ENCODE measurements at regions not wholly inside any gene's neighbourhood (a gene's known extent, or its start where the extent isn't known, plus 50 kb on each side); places are given as distances from the start of the nearest gene placed in this dataset.

DNA sequence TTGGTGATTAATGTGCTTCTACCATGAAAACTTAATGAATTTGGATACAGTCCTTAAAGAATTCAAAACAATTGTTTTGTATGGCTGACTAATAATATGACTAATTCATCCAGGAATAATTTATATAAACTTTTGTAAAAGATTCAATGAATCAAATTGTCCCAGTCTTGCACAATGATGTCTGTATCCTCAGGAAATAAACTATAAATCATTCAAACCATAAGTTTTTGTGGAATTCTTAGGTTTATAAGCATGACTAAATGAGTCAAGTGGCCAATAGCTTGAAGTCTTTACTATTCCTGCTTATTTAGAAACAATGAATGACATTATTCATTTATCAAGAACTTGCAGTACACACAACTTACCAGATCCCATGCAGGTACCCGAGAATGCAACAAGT is 935.0 kb upstream of the INTU start:
- TF ChIP-seq MTF2 (CRISPR knock-in tag; IDR thresholded peaks at IDR 0.05; ENCODE audit: borderline replicate concordance) (no peak), EZH2 (conservative IDR thresholded peaks at IDR 0.05; ENCODE audit: low read depth, low read length) (no peak), NFYC (CRISPR knock-in tag; IDR thresholded peaks at IDR 0.05) (no peak), KMT2B (CRISPR knock-in tag; IDR thresholded peaks at IDR 0.05) (no peak), ZNF432 (CRISPR knock-in tag; IDR thresholded peaks at IDR 0.05; ENCODE audit: borderline replicate concordance) (no peak), ZNF136 (CRISPR knock-in tag; IDR thresholded peaks at IDR 0.05; ENCODE audit: low read depth) (no peak), ESRRA (CRISPR knock-in tag; IDR thresholded peaks at IDR 0.05; ENCODE audit: low read depth) (no peak), ATF1 (CRISPR knock-in tag; IDR thresholded peaks at IDR 0.05) (no peak), SMC3 (IDR thresholded peaks at IDR 0.05; ENCODE audit: low read length) (no peak)
- TF ChIP-seq, protein P1, sequence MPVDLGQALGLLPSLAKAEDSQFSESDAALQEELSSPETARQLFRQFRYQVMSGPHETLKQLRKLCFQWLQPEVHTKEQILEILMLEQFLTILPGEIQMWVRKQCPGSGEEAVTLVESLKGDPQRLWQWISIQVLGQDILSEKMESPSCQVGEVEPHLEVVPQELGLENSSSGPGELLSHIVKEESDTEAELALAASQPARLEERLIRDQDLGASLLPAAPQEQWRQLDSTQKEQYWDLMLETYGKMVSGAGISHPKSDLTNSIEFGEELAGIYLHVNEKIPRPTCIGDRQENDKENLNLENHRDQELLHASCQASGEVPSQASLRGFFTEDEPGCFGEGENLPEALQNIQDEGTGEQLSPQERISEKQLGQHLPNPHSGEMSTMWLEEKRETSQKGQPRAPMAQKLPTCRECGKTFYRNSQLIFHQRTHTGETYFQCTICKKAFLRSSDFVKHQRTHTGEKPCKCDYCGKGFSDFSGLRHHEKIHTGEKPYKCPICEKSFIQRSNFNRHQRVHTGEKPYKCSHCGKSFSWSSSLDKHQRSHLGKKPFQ (CRISPR knock-in tag; IDR thresholded peaks at IDR 0.05; ENCODE audit: insufficient replicate concordance) = no peak
- TF ChIP-seq, protein P2, sequence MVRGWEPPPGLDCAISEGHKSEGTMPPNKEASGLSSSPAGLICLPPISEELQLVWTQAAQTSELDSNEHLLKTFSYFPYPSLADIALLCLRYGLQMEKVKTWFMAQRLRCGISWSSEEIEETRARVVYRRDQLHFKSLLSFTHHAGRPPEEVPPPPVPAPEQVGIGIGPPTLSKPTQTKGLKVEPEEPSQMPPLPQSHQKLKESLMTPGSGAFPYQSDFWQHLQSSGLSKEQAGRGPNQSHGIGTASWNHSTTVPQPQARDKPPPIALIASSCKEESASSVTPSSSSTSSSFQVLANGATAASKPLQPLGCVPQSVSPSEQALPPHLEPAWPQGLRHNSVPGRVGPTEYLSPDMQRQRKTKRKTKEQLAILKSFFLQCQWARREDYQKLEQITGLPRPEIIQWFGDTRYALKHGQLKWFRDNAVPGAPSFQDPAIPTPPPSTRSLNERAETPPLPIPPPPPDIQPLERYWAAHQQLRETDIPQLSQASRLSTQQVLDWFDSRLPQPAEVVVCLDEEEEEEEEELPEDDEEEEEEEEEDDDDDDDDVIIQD (CRISPR knock-in tag; IDR thresholded peaks at IDR 0.05; ENCODE audit: low read depth) = no peak
- TF ChIP-seq, protein P3, sequence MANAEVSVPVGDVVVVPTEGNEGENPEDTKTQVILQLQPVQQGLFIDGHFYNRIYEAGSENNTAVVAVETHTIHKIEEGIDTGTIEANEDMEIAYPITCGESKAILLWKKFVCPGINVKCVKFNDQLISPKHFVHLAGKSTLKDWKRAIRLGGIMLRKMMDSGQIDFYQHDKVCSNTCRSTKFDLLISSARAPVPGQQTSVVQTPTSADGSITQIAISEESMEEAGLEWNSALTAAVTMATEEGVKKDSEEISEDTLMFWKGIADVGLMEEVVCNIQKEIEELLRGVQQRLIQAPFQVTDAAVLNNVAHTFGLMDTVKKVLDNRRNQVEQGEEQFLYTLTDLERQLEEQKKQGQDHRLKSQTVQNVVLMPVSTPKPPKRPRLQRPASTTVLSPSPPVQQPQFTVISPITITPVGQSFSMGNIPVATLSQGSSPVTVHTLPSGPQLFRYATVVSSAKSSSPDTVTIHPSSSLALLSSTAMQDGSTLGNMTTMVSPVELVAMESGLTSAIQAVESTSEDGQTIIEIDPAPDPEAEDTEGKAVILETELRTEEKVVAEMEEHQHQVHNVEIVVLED (CRISPR knock-in tag; IDR thresholded peaks at IDR 0.05; ENCODE audit: borderline replicate concordance) = no peak
- TF ChIP-seq, protein P4, sequence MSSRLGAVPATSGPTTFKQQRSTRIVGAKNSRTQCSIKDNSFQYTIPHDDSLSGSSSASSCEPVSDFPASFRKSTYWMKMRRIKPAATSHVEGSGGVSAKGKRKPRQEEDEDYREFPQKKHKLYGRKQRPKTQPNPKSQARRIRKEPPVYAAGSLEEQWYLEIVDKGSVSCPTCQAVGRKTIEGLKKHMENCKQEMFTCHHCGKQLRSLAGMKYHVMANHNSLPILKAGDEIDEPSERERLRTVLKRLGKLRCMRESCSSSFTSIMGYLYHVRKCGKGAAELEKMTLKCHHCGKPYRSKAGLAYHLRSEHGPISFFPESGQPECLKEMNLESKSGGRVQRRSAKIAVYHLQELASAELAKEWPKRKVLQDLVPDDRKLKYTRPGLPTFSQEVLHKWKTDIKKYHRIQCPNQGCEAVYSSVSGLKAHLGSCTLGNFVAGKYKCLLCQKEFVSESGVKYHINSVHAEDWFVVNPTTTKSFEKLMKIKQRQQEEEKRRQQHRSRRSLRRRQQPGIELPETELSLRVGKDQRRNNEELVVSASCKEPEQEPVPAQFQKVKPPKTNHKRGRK (CRISPR knock-in tag; IDR thresholded peaks at IDR 0.05) = no peak
